WTC11 (cell line): ENCODE measurements at regions not wholly inside any gene's neighbourhood (a gene's known extent, or its start where the extent isn't known, plus 50 kb on each side); places are given as distances from the start of the nearest gene placed in this dataset.

Source experiments
- ATAC-seq: fragments of 200-7000 bp; cut with Tn5 transposase; 2 replicates; pipeline ENCODE4 v1.10.0; 2021; ENCODE audit warnings: mild to moderate bottlenecking, moderate library complexity
- CTCF ChIA-PET: fragments of 300-600 bp; sonication (Branson Sonifier 250); formaldehyde crosslinking; loops from one replicate; lab custom pipeline; 2021; ENCODE audit warnings: antibody characterized with exemption; lab: Charles Lee
- POLR2A ChIA-PET: fragments of 350-600 bp; sonication (Branson Sonifier 250); formaldehyde crosslinking; loops from one replicate; lab custom pipeline; 2021; ENCODE audit warnings: antibody characterized with exemption; lab: Charles Lee
- DNase-seq: peaks from one replicate; pipeline ENCODE4 v3.0.0; 2021; ENCODE audit warnings: low spot score
- H3K27ac Mint-ChIP-seq: 2 replicates; pipeline ENCODE4 v1.8.0; 2021; ENCODE audit warnings: mixed read lengths
- H3K27me3 Mint-ChIP-seq: 2 replicates; pipeline ENCODE4 v1.8.0; 2021; ENCODE audit warnings: low read depth, mild to moderate bottlenecking, moderate library complexity, mixed read lengths
- H3K36me3 Mint-ChIP-seq: 2 replicates; pipeline ENCODE4 v1.8.0; 2021; ENCODE audit warnings: mixed read lengths
- H3K4me1 Mint-ChIP-seq: 2 replicates; pipeline ENCODE4 v1.8.0; 2022; ENCODE audit warnings: mixed read lengths
- H3K4me3 Mint-ChIP-seq: 2 replicates; pipeline ENCODE4 v1.8.0; 2021; ENCODE audit warnings: mild to moderate bottlenecking, moderate library complexity, mixed read lengths
- H3K9me3 Mint-ChIP-seq: 2 replicates; pipeline ENCODE4 v1.8.0; 2021; ENCODE audit warnings: mixed read lengths
- ATF3 ChIP-seq: sonication (generic); formaldehyde crosslinking; conservative IDR thresholded peaks from 2 replicates; pipeline ENCODE4 v1.8.1; 2022; ENCODE audit warnings: mild to moderate bottlenecking, missing genetic modification reagents
- FOXP1 ChIP-seq: sonication (generic); formaldehyde crosslinking; IDR thresholded peaks from 2 replicates; pipeline ENCODE4 v1.8.0; 2022; ENCODE audit warnings: missing genetic modification reagents, mild to moderate bottlenecking, moderate library complexity, borderline replicate concordance
- HMGA2 ChIP-seq: fragments of 250-450 bp; sonication (Bioruptor Pico); IDR thresholded peaks from 2 replicates; pipeline ENCODE4 v1.4.0; 2021; ENCODE audit warnings: mild to moderate bottlenecking, moderate library complexity
- NFATC4 ChIP-seq: fragments of 250-450 bp; sonication (Bioruptor Pico); IDR thresholded peaks from 2 replicates; pipeline ENCODE4 v1.9.0; 2021; ENCODE audit warnings: mild to moderate bottlenecking
- NR3C1 ChIP-seq: sonication (generic); formaldehyde crosslinking; conservative IDR thresholded peaks from 2 replicates; pipeline ENCODE4 v1.8.1; 2023; ENCODE audit warnings: low read depth, mild to moderate bottlenecking, missing genetic modification reagents
- RELA ChIP-seq: sonication (generic); formaldehyde crosslinking; IDR thresholded peaks from 2 replicates; pipeline ENCODE4 v1.8.1; 2022; ENCODE audit warnings: missing genetic modification reagents, mild to moderate bottlenecking, borderline replicate concordance
- RORB ChIP-seq: fragments of 250-450 bp; sonication (Bioruptor Pico); IDR thresholded peaks from 2 replicates; pipeline ENCODE4 v1.9.0; 2021; ENCODE audit warnings: mild to moderate bottlenecking
- SP1 ChIP-seq: sonication (generic); formaldehyde crosslinking; conservative IDR thresholded peaks from 2 replicates; pipeline ENCODE4 v1.8.1; 2022; ENCODE audit warnings: missing genetic modification reagents
- TCF7 ChIP-seq: sonication (generic); formaldehyde crosslinking; IDR thresholded peaks from 2 replicates; pipeline ENCODE4 v1.8.0; 2022; ENCODE audit warnings: mild to moderate bottlenecking, low read depth, missing genetic modification reagents, moderate library complexity
- TEAD1 ChIP-seq: sonication (generic); formaldehyde crosslinking; IDR thresholded peaks from 2 replicates; pipeline ENCODE4 v1.8.0; 2022; ENCODE audit warnings: mild to moderate bottlenecking, missing genetic modification reagents
- ZNF281 ChIP-seq: sonication (generic); formaldehyde crosslinking; IDR thresholded peaks from 2 replicates; pipeline ENCODE4 v1.8.0; 2023; ENCODE audit warnings: mild to moderate bottlenecking, missing genetic modification reagents
- ZNF396 ChIP-seq: fragments of 250-450 bp; sonication (Bioruptor Pico); IDR thresholded peaks from 2 replicates; pipeline ENCODE4 v1.8.0; 2021; ENCODE audit warnings: mild to moderate bottlenecking, moderate library complexity, borderline replicate concordance
- TF ChIP-seq, protein P1 (sequence below): fragments of 250-450 bp; sonication (Bioruptor Pico); IDR thresholded peaks from 2 replicates; pipeline ENCODE4 v1.9.0; 2021; ENCODE audit warnings: mild to moderate bottlenecking
- TF ChIP-seq, protein P2 (sequence below): sonication (generic); formaldehyde crosslinking; IDR thresholded peaks from 2 replicates; pipeline ENCODE4 v1.8.1; 2022; ENCODE audit warnings: low read depth, mild to moderate bottlenecking, moderate library complexity, missing genetic modification reagents, borderline replicate concordance
- TF ChIP-seq, protein P3 (sequence below): fragments of 250-450 bp; sonication (Bioruptor Pico); IDR thresholded peaks from 2 replicates; pipeline ENCODE4 v1.8.0; 2021; ENCODE audit warnings: mild to moderate bottlenecking
- TF ChIP-seq, protein P4 (sequence below): sonication (generic); formaldehyde crosslinking; conservative IDR thresholded peaks from 2 replicates; pipeline ENCODE4 v1.8.1; 2023; ENCODE audit warnings: mild to moderate bottlenecking, low read depth, missing genetic modification reagents, moderate library complexity
- TF ChIP-seq, protein P5 (sequence below): fragments of 250-450 bp; sonication (Bioruptor Pico); IDR thresholded peaks from 2 replicates; pipeline ENCODE4 v1.9.0; 2021; ENCODE audit warnings: mild to moderate bottlenecking

- TF ChIP-seq RORB (CRISPR knock-in tag) (no peak), TEAD1 (CRISPR knock-in tag) (no peak), HMGA2 (no peak), ZNF396 (CRISPR knock-in tag) (no peak), ATF3 (CRISPR knock-in tag) (no peak), TCF7 (CRISPR knock-in tag) (no peak), NR3C1 (CRISPR knock-in tag) (no peak), SP1 (no peak), NFATC4 (CRISPR knock-in tag) (no peak), RELA (CRISPR knock-in tag) (no peak), ZNF281 (no peak), FOXP1 (CRISPR knock-in tag) (no peak)
- TF ChIP-seq, protein P1, sequence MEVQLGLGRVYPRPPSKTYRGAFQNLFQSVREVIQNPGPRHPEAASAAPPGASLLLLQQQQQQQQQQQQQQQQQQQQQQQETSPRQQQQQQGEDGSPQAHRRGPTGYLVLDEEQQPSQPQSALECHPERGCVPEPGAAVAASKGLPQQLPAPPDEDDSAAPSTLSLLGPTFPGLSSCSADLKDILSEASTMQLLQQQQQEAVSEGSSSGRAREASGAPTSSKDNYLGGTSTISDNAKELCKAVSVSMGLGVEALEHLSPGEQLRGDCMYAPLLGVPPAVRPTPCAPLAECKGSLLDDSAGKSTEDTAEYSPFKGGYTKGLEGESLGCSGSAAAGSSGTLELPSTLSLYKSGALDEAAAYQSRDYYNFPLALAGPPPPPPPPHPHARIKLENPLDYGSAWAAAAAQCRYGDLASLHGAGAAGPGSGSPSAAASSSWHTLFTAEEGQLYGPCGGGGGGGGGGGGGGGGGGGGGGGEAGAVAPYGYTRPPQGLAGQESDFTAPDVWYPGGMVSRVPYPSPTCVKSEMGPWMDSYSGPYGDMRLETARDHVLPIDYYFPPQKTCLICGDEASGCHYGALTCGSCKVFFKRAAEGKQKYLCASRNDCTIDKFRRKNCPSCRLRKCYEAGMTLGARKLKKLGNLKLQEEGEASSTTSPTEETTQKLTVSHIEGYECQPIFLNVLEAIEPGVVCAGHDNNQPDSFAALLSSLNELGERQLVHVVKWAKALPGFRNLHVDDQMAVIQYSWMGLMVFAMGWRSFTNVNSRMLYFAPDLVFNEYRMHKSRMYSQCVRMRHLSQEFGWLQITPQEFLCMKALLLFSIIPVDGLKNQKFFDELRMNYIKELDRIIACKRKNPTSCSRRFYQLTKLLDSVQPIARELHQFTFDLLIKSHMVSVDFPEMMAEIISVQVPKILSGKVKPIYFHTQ (CRISPR knock-in tag) = no peak
- TF ChIP-seq, protein P2, sequence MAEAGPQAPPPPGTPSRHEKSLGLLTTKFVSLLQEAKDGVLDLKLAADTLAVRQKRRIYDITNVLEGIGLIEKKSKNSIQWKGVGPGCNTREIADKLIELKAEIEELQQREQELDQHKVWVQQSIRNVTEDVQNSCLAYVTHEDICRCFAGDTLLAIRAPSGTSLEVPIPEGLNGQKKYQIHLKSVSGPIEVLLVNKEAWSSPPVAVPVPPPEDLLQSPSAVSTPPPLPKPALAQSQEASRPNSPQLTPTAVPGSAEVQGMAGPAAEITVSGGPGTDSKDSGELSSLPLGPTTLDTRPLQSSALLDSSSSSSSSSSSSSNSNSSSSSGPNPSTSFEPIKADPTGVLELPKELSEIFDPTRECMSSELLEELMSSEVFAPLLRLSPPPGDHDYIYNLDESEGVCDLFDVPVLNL (CRISPR knock-in tag) = no peak
- TF ChIP-seq, protein P3, sequence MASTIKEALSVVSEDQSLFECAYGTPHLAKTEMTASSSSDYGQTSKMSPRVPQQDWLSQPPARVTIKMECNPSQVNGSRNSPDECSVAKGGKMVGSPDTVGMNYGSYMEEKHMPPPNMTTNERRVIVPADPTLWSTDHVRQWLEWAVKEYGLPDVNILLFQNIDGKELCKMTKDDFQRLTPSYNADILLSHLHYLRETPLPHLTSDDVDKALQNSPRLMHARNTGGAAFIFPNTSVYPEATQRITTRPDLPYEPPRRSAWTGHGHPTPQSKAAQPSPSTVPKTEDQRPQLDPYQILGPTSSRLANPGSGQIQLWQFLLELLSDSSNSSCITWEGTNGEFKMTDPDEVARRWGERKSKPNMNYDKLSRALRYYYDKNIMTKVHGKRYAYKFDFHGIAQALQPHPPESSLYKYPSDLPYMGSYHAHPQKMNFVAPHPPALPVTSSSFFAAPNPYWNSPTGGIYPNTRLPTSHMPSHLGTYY (CRISPR knock-in tag) = no peak
- TF ChIP-seq, protein P4, sequence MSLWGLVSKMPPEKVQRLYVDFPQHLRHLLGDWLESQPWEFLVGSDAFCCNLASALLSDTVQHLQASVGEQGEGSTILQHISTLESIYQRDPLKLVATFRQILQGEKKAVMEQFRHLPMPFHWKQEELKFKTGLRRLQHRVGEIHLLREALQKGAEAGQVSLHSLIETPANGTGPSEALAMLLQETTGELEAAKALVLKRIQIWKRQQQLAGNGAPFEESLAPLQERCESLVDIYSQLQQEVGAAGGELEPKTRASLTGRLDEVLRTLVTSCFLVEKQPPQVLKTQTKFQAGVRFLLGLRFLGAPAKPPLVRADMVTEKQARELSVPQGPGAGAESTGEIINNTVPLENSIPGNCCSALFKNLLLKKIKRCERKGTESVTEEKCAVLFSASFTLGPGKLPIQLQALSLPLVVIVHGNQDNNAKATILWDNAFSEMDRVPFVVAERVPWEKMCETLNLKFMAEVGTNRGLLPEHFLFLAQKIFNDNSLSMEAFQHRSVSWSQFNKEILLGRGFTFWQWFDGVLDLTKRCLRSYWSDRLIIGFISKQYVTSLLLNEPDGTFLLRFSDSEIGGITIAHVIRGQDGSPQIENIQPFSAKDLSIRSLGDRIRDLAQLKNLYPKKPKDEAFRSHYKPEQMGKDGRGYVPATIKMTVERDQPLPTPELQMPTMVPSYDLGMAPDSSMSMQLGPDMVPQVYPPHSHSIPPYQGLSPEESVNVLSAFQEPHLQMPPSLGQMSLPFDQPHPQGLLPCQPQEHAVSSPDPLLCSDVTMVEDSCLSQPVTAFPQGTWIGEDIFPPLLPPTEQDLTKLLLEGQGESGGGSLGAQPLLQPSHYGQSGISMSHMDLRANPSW (CRISPR knock-in tag) = no peak
- TF ChIP-seq, protein P5, sequence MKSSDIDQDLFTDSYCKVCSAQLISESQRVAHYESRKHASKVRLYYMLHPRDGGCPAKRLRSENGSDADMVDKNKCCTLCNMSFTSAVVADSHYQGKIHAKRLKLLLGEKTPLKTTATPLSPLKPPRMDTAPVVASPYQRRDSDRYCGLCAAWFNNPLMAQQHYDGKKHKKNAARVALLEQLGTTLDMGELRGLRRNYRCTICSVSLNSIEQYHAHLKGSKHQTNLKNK (CRISPR knock-in tag) = no peak
- ChIA-PET POLR2A (no interaction called here), CTCF (no interaction called here)
- no peak for ATAC-seq
- no peak overlapping the region for H3K27ac Mint-ChIP-seq
- H3K4me1 Mint-ChIP-seq = no peaks in the 10 kb centered on the region
- no peaks in the 10 kb centered on the region for H3K9me3 Mint-ChIP-seq
- no peaks in the 10 kb centered on the region; the same call in 1 of the 2 replicates for H3K27me3 Mint-ChIP-seq
- H3K36me3 Mint-ChIP-seq = no peaks in the 10 kb centered on the region
- no peak overlapping the region for H3K4me3 Mint-ChIP-seq
- no peak for DNase-seq
These were observed 311.6 kb upstream of the DIO3 start for GRCh38 chr14:101249676-101250036.
